Adrenal gland (tissue), 9 donors: ENCODE measurements at regions not wholly inside any gene's neighbourhood (a gene's known extent, or its start where the extent isn't known, plus 50 kb on each side); places are given as distances from the start of the nearest gene placed in this dataset.

Source experiments
- DNase-seq, 7 donors: peaks; one replicate each; pipeline ENCODE4 v3.0.0-alpha.2; 2019 to 2020
- H3K27ac ChIP-seq, 5 donors: fragments of 200-600 bp; sonication (generic) in 4 of 5; 1 replicate in 3 of 5; 2 replicates in 2 of 5; pipeline versions ENCODE4 v1.5.1 to v1.8.0; 2016 to 2020; ENCODE audit warnings: mild to moderate bottlenecking in 1 of 5
- H3K27me3 ChIP-seq: fragments of 200-600 bp; 2 replicates; pipeline ENCODE4 v1.8.0; 2021
- H3K36me3 ChIP-seq, 2 donors: fragments of 200-600 bp; replicated peaks in 1 of 2; 1 replicate in 1 of 2; 2 replicates in 1 of 2; pipeline versions ENCODE4 v1.5.1 to v1.8.0; 2018 to 2022
- H3K4me1 ChIP-seq, 2 donors: fragments of 200-600 bp; replicated peaks in 1 of 2; 1 replicate in 1 of 2; 2 replicates in 1 of 2; pipeline versions ENCODE4 v1.5.1 to v1.8.0; 2018 to 2021
- H3K4me3 ChIP-seq, 4 donors: fragments of 200-600 bp; sonication (generic) in 3 of 4; one replicate each; pipeline ENCODE4 v1.5.1; 2016 to 2018
- H3K9me3 ChIP-seq, 3 donors: fragments of 200-600 bp; sonication (generic) in 1 of 3; replicated peaks in 1 of 3; 1 replicate in 2 of 3; 2 replicates in 1 of 3; pipeline versions ENCODE4 v1.5.1 to v1.8.0; 2016 to 2021
- POLR2A ChIP-seq, 2 donors: fragments of 450-650 bp; IDR thresholded peaks; one replicate each; pipeline ENCODE4 v1.6.1; 2017; ENCODE audit warnings: antibody characterized with exemption in 2 of 2, mild to moderate bottlenecking in 2 of 2, moderate library complexity in 1 of 2
- WGBS, 4 donors: extraction: QIAGEN DNeasy Blood & Tissue Kit in 2 of 4; methylation state at CpG; one replicate each; pipeline versions ENCODE4 v1.1.5 to v1.1.7; 2013 to 2017; 5-methylcytosine and 5-hydroxymethylcytosine counted together
- intact Hi-C, 2 donors: fragments of 100-400 bp; cut with DNase I; formaldehyde crosslinking; loops; one replicate each; pipeline versions ENCODE4 v1.14.1 to v1.15.0; 2022 to 2023
- TF ChIP-seq, protein P1 (sequence below), 6 experiments: fragments of 450-650 bp in 4 of 6; fragments of 200-600 bp in 2 of 6; sonication (generic) in 1 of 6; IDR thresholded peaks; 1 replicate in 5 of 6; 2 replicates in 1 of 6; pipeline versions ENCODE4 v1.5.1 to v1.8.0; 2016 to 2021; ENCODE audit warnings: antibody characterized with exemption in 6 of 6, mild to moderate bottlenecking in 2 of 6, moderate library complexity in 1 of 6
- donor health status: healthy with polysubstance abuse.
- donor health status: Bipolar disorder and iron deficiency.
- donor health status: DM: yes; HTN: yes; CAD: no.
- donor health status: DM: no; HTN: no; CAD: no.
- donor health status: DM: no; HTN: no; CAD: no.

DNA sequence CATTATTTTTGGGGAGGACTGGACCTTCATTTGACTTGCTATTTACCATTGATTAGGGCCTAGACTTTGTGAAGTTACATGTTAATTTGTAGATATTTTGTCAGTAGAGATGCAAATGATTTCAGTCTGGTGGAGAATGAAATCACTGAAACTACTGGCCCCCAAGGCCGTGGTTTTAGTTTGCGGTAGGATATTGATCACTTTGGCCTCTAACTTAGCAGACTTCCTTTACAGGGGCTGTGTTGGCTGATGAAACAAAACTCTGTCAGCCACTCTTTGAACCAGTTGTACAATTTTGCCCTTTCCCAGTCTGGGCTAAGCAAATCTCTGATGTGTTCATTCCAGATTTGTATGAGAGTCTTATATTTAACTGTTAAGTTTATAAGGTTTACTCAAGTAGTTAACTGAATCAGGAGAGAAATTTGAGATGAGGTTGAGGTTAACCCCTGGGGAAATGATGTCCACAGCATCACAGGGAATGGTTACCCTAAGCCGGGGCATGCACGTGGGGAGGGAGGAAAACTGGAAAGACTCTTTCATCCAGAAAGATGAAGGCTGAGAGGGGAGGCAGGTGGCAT lies 105.7 kb upstream of the INSIG1 start:
- intact Hi-C loops, result loop anchor here (2.0 to 10.0 kb wide), 2 partner anchors 153 to 277 kb away; no protein-coding TSS in a partner anchor
- TF ChIP-seq, protein P1, sequence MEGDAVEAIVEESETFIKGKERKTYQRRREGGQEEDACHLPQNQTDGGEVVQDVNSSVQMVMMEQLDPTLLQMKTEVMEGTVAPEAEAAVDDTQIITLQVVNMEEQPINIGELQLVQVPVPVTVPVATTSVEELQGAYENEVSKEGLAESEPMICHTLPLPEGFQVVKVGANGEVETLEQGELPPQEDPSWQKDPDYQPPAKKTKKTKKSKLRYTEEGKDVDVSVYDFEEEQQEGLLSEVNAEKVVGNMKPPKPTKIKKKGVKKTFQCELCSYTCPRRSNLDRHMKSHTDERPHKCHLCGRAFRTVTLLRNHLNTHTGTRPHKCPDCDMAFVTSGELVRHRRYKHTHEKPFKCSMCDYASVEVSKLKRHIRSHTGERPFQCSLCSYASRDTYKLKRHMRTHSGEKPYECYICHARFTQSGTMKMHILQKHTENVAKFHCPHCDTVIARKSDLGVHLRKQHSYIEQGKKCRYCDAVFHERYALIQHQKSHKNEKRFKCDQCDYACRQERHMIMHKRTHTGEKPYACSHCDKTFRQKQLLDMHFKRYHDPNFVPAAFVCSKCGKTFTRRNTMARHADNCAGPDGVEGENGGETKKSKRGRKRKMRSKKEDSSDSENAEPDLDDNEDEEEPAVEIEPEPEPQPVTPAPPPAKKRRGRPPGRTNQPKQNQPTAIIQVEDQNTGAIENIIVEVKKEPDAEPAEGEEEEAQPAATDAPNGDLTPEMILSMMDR (IDR thresholded peaks at IDR 0.05), result no peak
- no peak for TF ChIP-seq POLR2A (IDR thresholded peaks at IDR 0.05)
- Histone ChIP-seq H3K4me3 (no peak overlapping the region), H3K27ac (no peak overlapping the region), H3K9me3 (peaks cover 0 to 5% (median 4%) of the 10 kb centered on the region in 3 donors), H3K27me3 (peaks cover 4% of the 10 kb centered on the region), H3K4me1 (no peaks in the 10 kb centered on the region), H3K36me3 (no peaks in the 10 kb centered on the region)
- DNase-seq, result peak in 1 of 7 donors; percentile 21
- 72 to 87% (median 77%) methylated on average over 4 of the region's 4 CpGs for WGBS, 4 donors

DNA sequence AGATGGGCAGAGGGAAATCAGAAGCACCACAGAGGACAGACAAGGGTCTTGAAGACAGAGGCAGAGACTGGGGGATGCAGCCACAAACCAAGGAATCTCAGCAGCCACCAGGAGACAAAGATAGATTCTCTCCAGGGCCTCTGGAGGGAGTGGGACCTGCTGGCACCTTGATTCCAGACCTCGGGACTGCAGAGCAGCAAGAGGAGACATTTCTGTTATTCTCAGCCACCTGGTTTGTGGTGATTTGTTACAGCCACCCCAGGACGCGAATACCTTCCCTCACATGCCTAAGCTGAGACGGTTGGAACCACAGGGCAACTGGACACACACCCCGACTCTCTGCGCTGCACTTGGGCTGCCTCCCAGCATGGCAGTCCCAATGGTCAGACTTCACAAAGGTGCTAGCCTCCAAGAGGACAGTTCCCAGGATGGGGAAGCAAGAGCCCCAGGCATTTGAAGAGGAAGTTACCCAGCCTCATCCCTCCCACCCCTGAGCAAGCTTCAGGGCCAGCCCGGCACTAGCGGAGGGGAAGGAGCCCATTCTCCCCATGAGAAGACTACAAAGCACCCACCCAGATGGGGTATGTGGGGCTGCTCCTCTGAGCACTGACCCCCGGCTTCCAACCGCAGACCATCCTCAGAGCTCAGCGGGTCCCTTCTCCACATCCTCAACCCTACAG lies 104.6 kb upstream of the INSIG1 start:
- TF ChIP-seq POLR2A (IDR thresholded peaks at IDR 0.05), result no peak
- TF ChIP-seq, protein P1 (IDR thresholded peaks at IDR 0.05), result no peak
- Histone ChIP-seq H3K9me3 (peaks cover 0 to 5% (median 4%) of the 10 kb centered on the region in 3 donors), H3K4me3 (no peak overlapping the region), H3K36me3 (no peaks in the 10 kb centered on the region), H3K4me1 (no peaks in the 10 kb centered on the region), H3K27ac (no peak overlapping the region), H3K27me3 (peaks cover 4% of the 10 kb centered on the region)
- WGBS, 4 donors, result 79 to 85% (median 82%) methylated on average over 7 to 11 of the region's 11 CpGs
- intact Hi-C loops, result loop anchor here in 1 of 2 donors (10.0 kb wide), 1 partner anchor 278 kb away; no protein-coding TSS in a partner anchor
- DNase-seq, result peak in 1 of 7 donors; percentile 28

DNA sequence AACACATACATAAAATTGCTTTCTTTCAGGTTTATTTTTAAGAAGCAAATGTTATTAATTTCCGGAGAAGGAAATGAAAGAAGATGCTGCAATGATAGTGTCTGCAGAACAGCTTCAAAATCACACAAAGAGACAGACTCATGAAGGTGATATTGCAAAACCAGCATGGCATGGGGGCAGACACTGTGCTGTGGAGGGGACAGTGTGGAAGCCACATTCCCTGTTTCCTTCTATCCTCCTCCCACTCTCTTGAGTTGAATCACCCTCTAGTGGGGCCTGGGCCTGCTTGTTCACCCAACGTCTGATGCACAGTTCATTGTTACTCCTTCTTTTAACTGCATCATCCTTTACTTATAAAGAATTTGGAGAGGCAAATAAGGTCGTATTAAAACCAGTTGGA lies 104.0 kb upstream of the INSIG1 start:
- TF ChIP-seq, protein P1 (IDR thresholded peaks at IDR 0.05), result no peak
- TF ChIP-seq POLR2A (IDR thresholded peaks at IDR 0.05), result no peak
- Histone ChIP-seq H3K4me1 (no peaks in the 10 kb centered on the region), H3K4me3 (no peak overlapping the region), H3K36me3 (no peaks in the 10 kb centered on the region), H3K27ac (no peak overlapping the region), H3K27me3 (peaks cover 4% of the 10 kb centered on the region), H3K9me3 (peaks cover 0 to 5% (median 4%) of the 10 kb centered on the region in 3 donors)
- intact Hi-C loops, result loop anchor here in 1 of 2 donors (10.0 kb wide), 1 partner anchor 279 kb away; no protein-coding TSS in a partner anchor
- no peak for DNase-seq
- WGBS, 4 donors, result 56 to 63% (median 63%) methylated on average over 3 of the region's 3 CpGs

DNA sequence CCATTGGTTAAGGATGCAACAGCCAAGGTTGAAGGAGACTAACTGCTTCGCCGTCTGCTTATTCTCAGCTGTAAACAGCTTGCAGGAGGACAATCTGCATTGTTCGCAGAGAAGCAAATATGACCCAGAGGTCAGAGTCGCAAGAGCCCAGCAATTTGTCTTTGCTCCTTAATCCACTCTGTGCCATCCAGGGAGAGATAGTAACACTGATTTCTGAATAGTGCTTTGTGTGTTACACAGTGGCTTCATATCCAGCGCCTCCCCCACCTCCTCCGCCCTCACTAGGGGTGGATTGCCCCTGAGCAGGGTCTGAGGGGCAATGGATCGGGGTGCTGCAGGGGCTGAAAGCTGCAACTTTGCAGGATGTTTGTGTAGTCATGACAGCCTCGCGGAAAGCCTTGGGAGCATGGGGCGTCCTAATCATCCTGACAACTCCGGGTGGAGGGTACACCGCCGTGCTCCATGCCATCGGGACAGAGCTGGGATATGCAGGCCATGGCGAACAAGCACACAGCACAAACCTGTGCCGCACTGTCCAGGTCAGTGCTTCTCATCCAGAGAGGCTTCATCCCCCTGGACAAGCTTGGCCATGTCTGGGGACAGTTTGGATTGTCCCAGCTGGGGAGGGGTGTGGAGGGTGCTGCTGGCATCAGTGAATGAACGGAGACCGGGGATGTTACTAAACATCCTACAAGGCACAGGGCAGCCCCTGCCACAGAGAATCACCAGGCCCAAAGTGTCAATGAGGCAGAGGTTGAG lies 103.1 kb upstream of the INSIG1 start:
- peak in 1 of 7 donors; percentile 35 for DNase-seq
- intact Hi-C loops, result loop anchor here in 1 of 2 donors (10.0 kb wide), 1 partner anchor 280 kb away; no protein-coding TSS in a partner anchor
- H3K4me1 ChIP-seq, result no peaks in the 10 kb centered on the region
- H3K27me3 ChIP-seq, result peaks cover 4% of the 10 kb centered on the region
- TF ChIP-seq, protein P1 (IDR thresholded peaks at IDR 0.05), result no peak
- TF ChIP-seq POLR2A (IDR thresholded peaks at IDR 0.05), result no peak
- WGBS, 4 donors, result 55 to 66% (median 60%) methylated on average over 9 to 18 of the region's 18 CpGs
- H3K9me3 ChIP-seq, result peaks cover 0 to 5% (median 4%) of the 10 kb centered on the region in 3 donors
- no peaks in the 10 kb centered on the region for H3K36me3 ChIP-seq
- H3K4me3 ChIP-seq, result no peak overlapping the region
- no peak overlapping the region for H3K27ac ChIP-seq
